Ureter (tissue), 1 donor: ENCODE measurements at regions not wholly inside any gene's neighbourhood (a gene's known extent, or its start where the extent isn't known, plus 50 kb on each side); places are given as distances from the start of the nearest gene placed in this dataset.
"Not testable (repeated sequence)": the region's sequence is repeated elsewhere in the genome, so short reads cannot be mapped to it uniquely, and the experiment has no call there.

Experiments used
- DNase-seq: peaks from one replicate; pipeline ENCODE4 v3.0.0-alpha.2; 2020; ENCODE audit warnings: low spot score
- donor health status: DM: yes; HTN: yes; CAD: no.

- DNase-seq: no peak
Observed at GRCh38 chr15:62854420-62855084, 188.0 kb upstream of the TPM1 start.

- no peak for DNase-seq
Observed at GRCh38 chr15:62855085-62855476, 187.5 kb upstream of the TPM1 start.

GRCh38 chr15:62856466-62857246 lies 185.9 kb upstream of the TPM1 start:
- DNase-seq: no peak

- DNase-seq: no peak
Observed at GRCh38 chr15:62857411-62857853, 185.1 kb upstream of the TPM1 start.

DNA sequence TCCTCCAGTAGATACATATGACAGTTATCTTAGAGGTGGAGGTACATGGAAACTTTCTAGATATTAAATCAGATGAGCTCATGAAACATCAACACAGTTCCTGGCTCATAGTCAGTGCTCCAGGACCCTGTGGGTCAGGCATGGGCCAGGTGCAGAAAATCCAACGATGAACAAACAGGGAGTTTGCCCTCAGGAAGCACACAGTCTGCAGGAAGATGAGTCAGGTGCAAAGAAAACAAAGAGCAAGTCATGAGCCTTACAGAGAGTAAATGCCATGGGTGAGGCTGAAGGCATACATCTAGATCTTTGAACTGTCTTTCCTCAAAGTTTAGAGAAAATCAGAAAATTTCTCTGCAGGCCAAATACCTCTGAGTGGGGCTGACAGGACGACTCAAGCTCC lies 184.2 kb upstream of the TPM1 start:
- DNase-seq: no peak

- no peak for DNase-seq
Observed at GRCh38 chr15:62862717-62863116, 179.8 kb upstream of the TPM1 start.

GRCh38 chr15:62866366-62866765 lies 176.2 kb upstream of the TPM1 start:
- DNase-seq: no peak

GRCh38 chr15:62867844-62868243 lies 174.7 kb upstream of the TPM1 start:
- no peak for DNase-seq

DNA sequence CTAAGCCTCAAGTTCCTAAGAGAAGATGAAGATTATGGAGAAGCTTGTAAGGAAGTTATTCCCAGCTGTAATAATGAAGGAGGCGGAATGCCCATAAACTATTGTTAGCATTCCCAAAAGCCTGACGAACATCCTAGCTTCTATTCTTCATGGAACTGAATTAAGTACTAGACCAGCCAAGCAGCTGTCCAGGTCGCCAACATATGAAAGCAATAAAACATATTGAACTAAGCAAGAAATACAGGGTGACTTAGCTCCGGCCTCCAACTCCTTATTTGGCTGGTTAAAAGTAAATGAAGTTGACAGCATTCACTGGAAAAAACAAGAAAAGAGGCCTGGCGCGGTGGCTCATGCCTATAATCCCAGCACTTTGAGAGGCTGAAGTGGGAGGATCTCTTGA lies 174.0 kb upstream of the TPM1 start:
- no peak for DNase-seq

- DNase-seq: no peak
Observed at GRCh38 chr15:62869116-62869515, 173.4 kb upstream of the TPM1 start.

DNA sequence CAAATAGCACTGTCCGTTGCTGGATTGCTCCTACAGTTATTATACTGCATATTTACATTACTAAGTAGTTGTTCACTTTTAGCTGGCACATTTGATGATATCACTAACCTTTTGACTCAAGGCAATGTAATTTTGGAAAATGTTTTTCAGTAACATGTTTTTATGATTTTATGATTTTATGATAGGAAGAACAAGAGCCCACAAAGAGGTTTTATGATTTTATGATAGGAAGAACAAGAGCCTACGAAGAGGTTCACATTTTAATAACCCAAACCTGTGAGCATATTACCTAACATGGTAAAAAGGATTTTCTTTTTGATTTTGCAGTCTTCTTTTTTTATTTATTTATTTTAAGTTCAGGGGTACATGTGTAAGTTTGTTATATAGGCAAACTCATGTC lies 172.3 kb upstream of the TPM1 start:
- DNase-seq: no peak

DNA sequence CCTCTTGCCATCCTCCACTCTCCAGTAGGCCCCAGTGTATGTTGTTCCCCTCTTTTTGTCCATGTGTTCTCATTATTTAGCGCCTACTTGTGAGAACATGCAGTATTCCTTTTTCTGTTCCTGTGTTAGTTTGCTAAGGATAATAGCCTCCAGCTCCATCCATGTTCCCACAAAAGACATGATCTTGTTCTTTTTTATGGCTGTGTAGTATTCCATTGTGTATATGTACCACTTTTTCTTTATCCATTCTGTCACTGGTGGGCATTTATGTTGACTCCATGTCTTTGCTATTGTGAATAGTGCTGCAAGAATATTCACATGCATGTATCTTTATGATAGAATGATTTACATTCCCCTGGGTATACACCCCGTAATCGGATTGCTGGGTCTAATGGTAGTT lies 171.8 kb upstream of the TPM1 start:
- DNase-seq: not testable (repeated sequence)

- no peak for DNase-seq
Observed at GRCh38 chr15:62873203-62873602, 169.3 kb upstream of the TPM1 start.

DNA sequence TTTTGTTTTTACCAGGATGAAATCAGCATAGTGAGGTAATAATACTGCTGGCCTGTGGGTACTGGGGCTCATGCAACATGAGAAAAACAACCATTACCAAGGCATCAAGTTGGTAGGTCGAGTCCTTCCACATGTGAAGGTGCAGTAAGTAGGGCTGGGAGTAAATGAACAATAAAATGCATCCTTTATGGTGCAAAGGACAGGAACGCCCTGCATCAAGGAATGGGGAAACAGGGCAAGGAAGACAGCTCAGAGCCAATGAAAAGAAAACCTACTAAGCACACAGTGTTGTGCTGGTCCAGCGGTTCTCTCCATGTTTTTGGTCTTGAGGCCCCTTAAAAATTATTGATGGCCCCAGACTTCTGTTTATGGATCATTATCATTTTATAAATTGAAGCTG lies 168.5 kb upstream of the TPM1 start:
- DNase-seq: no peak

DNA sequence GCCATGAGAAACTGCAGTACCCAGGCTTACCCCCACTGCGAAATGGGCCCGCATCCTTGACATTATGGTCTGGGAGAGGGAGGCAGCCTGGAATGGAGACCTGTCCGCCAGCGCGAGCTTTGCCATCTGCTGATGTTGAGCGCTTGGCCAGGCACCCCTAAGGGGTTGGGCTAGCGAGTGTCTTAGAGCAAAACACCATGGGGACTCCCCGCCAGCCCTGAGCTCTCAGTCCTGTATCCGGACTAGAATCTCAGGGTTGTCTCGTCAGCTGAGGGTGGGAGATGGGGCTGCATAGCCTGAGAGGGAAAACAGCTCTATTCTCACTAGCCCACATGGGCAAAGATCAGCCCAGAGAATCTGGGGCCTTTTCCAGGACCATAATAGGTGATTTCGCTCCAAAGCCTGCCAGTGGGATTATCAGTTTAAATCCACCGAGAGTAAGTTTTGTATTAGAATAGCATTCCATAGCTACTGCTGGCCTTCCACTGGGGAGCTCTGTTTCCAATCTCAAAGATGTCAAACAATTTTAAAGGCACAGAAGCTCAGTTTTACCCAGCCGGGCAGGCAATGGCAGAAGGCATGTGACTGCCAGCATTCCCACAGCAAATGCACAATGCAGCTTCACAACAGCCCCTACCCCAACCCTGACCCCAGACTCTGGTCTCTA lies 167.5 kb upstream of the TPM1 start:
- DNase-seq: no peak

DNA sequence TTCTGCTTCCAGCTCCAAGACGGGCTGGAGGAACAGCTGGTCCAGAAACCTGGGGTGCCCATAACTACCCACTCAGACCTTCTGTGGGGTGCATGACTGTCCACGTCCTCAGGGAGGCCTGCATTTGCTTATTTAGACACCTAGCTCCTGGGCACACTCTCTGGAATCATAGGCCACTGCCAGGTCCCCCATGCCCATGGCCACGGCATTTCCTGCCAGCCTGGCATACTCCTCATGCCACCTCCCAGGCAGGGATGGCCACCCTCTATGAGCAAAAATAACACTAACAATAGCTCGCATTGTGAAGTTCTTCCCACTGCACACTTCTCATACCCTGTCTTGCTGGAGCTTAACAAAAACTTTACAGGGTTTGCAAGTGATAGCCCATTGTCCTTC lies 166.9 kb upstream of the TPM1 start:
- no peak for DNase-seq

DNA sequence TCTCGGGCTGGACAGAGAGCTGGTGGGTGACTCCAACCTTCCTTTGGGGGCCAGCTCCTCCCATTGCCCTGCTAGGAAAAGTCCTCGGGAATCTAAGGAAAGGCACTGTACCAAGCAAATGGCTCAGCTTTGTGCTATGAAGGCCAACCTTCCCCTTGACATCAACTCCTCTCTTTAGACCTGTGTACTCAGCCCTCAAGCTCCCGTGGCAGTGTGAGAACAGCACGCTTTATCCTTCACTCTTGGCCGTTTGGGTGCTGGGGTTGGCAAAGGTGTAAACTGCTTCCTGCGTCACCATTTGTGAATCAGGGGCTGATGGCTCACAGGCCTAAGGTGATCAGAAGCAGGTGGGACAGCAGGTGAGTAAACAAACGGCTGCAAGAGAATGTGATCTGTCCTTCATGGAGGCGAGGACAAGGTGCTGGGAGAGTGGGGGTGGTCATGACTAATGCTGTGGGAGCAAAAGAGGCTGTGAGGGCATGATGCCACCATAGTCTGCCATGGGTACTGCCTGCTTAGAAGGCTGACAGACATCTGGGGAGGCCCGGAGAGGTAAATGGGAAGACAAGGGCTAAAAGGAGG lies 165.2 kb upstream of the TPM1 start:
- DNase-seq: no peak

GRCh38 chr15:62878070-62878469 lies 164.5 kb upstream of the TPM1 start:
- no peak for DNase-seq

DNA sequence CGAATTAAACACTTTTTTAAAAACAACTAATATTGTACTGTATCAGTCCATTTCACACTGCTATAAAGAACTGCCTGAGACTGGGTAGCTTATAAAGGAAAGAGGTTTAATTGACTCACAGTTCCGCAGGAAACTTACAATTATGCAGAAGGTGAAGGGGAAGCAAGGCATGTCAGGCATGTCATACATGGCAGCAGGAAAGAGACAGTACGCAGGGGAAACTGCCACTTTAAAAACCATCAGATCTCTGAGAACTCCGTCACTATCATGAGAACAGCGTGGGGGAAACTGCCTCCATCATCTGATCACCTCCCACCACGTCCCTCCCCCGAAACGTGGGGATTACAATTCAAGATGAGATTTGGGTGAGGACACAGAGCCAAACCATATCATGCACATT lies 162.8 kb upstream of the TPM1 start:
- no peak for DNase-seq

DNA sequence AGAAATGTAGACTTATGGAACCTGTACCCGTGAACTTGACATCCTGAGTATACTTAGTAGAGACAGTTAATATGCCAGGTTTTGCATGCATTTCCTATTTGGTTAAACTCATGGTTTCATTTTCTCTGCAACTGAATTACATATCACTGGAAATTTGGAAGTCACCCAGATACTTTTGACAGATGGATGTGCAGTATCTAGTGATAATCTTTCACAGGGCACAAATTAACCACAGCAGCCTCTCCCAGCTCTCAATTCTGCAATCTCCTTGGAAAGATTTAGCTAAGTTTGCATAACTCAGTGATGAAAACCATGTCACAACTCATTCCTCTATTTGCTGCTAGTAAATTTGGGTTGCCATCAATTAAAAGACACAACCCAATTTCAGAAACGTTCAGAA lies 162.3 kb upstream of the TPM1 start:
- DNase-seq: no peak

GRCh38 chr15:62881056-62881455 lies 161.5 kb upstream of the TPM1 start:
- DNase-seq: no peak

DNA sequence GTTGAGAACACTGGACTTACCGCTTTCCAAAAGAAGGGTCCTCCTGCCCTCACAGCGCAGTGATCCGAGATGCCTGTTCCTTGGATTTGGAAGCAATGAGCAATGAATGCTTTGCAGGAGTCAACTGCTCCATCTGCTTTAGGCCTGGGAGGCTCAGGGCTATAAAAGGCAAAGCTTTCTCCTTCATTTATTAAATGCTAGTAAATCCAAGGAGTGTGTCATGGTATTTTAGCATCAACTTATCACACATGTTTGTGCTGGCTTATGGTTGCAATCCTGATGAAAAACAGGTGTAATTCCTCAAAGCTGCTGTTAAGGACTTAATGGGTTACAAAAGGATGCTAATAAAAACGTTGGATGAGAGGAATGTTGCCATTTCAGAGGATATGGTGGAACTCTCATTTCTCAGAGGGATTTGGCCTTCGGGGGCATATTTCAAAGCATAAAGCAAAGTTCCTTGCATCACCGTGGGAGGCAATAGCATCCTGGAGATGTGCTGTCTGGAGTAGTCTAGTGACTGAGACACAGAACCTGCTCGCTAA lies 158.5 kb upstream of the TPM1 start:
- DNase-seq: no peak
